ENCODE measurements at regions not wholly inside any gene's neighbourhood (a gene's known extent, or its start where the extent isn't known, plus 50 kb on each side); places are given as distances from the start of the nearest gene placed in this dataset.
A peak's percentile ranks its signal among the peaks of the same experiment; 100 is the strongest.

DNA sequence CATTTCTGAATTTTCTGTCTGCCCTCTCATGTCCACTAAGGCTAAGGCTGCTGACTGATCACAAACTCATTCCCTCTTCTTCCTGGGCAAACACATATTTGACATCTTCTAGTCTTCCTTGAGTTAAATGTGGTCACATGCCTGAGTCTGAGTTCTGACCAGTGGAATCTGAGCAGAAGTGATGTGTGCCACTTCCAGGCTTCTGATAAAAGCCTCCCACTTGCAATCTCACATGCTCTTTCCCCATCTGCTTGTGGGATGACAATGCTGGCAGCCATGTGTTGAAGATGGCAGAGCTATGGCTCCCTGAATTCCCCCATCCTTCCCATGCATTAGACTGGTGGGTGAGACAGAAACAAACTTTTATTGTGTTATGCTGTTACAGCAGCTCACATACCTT is 149.9 kb upstream of the ZNF648 start:
- TF ChIP-seq RB1 (IDR thresholded peaks at IDR 0.05; ENCODE audit: low read depth) (no peak), GATA2 (CRISPR knock-in tag; IDR thresholded peaks at IDR 0.05) (no peak), RAD21 (CRISPR knock-in tag; conservative IDR thresholded peaks at IDR 0.05 in 1 of 2, IDR thresholded peaks at IDR 0.05 in 1 of 2) (no peak), TAF15 (IDR thresholded peaks at IDR 0.05; ENCODE audit: low read depth, low read length) (no peak), RUNX1 (IDR thresholded peaks at IDR 0.05; ENCODE audit: low read depth) (no peak)
- TF ChIP-seq, protein P1, sequence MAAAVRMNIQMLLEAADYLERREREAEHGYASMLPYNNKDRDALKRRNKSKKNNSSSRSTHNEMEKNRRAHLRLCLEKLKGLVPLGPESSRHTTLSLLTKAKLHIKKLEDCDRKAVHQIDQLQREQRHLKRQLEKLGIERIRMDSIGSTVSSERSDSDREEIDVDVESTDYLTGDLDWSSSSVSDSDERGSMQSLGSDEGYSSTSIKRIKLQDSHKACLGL (CRISPR knock-in tag; IDR thresholded peaks at IDR 0.05; ENCODE audit: borderline replicate concordance, poor library complexity, severe bottlenecking): no peak
- TF ChIP-seq, protein P2, sequence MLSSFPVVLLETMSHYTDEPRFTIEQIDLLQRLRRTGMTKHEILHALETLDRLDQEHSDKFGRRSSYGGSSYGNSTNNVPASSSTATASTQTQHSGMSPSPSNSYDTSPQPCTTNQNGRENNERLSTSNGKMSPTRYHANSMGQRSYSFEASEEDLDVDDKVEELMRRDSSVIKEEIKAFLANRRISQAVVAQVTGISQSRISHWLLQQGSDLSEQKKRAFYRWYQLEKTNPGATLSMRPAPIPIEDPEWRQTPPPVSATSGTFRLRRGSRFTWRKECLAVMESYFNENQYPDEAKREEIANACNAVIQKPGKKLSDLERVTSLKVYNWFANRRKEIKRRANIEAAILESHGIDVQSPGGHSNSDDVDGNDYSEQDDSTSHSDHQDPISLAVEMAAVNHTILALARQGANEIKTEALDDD (IDR thresholded peaks at IDR 0.05): peak; percentile 12; the same call in 1 of the 2 replicates
- FAIRE-seq (no peak), ATAC-seq (no peak), DNase-seq (ENCODE audit: extremely low read depth in 1 of 4, low spot score in 3 of 4) (no peak)
- intact Hi-C loops (cut with micrococcal nuclease): no loop called here
- ChIA-PET CTCF (ENCODE audit: low intra/inter-chr PET ratio) (no interaction called here), POLR2A (no interaction called here)
- no peak overlapping the region for H3K4me2 ChIP-seq (ENCODE audit: insufficient read depth, low read length)
- no peaks in the 10 kb centered on the region for H3K79me2 ChIP-seq (ENCODE audit: control insufficient read depth, insufficient read depth, low read length)
- no peak overlapping the region for H3K27ac ChIP-seq (ENCODE audit: extremely low read depth, low read depth, low read length)
- in situ Hi-C loops (cut with MboI): no loop called here
- H3K27me3 ChIP-seq (ENCODE audit: control insufficient read depth in 2 of 2, insufficient read depth in 2 of 2, low read length in 2 of 2): no peaks in the 10 kb centered on the region
- H3K36me3 ChIP-seq (ENCODE audit: control insufficient read depth, insufficient read depth, low read length): no peaks in the 10 kb centered on the region
- H3K4me1 ChIP-seq (replicated peaks in 1 of 2; ENCODE audit: control insufficient read depth in 2 of 2, insufficient read depth in 2 of 2, low read length in 2 of 2): peaks cover 4 to 8% of the 10 kb centered on the region in 2 experiments; a peak in 2 of 5 replicates
- H2AFZ ChIP-seq (ENCODE audit: low read depth, low read length): no peak overlapping the region
- no peaks in the 10 kb centered on the region for H4K20me1 ChIP-seq (replicated peaks; ENCODE audit: control insufficient read depth, insufficient read depth, low read length)
- BruUV-seq (replicated peaks): no TSS peak
- no peak overlapping the region for H3K9ac ChIP-seq (ENCODE audit: insufficient read depth in 1 of 2, low read depth in 2 of 2, low read length in 2 of 2)
- H3K4me3 ChIP-seq: no peak overlapping the region
- no peaks in the 10 kb centered on the region for H3K9me3 ChIP-seq (replicated peaks; ENCODE audit: control insufficient read depth, insufficient read depth, low read depth, low read length)
- no peaks in the 10 kb centered on the region for H3K9me1 ChIP-seq (ENCODE audit: control insufficient read depth, insufficient read depth, low read length)

Data from K562 (cell line).